Retinal pigment epithelial cell (primary cell): ENCODE measurements at regions not wholly inside any gene's neighbourhood (a gene's known extent, or its start where the extent isn't known, plus 50 kb on each side); places are given as distances from the start of the nearest gene placed in this dataset.

Source experiments
- DNase-seq: peaks from one replicate; pipeline ENCODE4 v3.0.0-alpha.2; 2010; ENCODE audit warnings: low read depth
- H3K4me3 ChIP-seq: 2 replicates; pipeline ENCODE4 v1.5.1; 2011; ENCODE audit warnings: mild to moderate bottlenecking, low read length, control low read depth, moderate library complexity
- CTCF ChIP-seq: conservative IDR thresholded peaks from 2 replicates; pipeline ENCODE4 v1.5.1; 2011; ENCODE audit warnings: low read depth, low read length, control low read depth, inconsistent platforms

GRCh38 chr2:228700638-228701037, 519.2 kb upstream of the SPHKAP start:
- no peak overlapping the region for H3K4me3 ChIP-seq
- TF ChIP-seq CTCF: no peak
- DNase-seq: no peak

GRCh38 chr2:228699888-228700287, 518.4 kb upstream of the SPHKAP start:
- DNase-seq: no peak

GRCh38 chr2:228699400-228699799, 517.9 kb upstream of the SPHKAP start:
- DNase-seq: no peak
- H3K4me3 ChIP-seq: no peak overlapping the region
- peak; percentile 31 for TF ChIP-seq CTCF

More at GRCh38 chr2:228699888-228700287, 518.4 kb upstream of the SPHKAP start:
- TF ChIP-seq CTCF: no peak
- no peak overlapping the region for H3K4me3 ChIP-seq

- H3K4me3 ChIP-seq: no peak overlapping the region
- TF ChIP-seq CTCF: no peak
- DNase-seq: no peak
These were observed 517.5 kb upstream of the SPHKAP start for GRCh38 chr2:228698963-228699362.

GRCh38 chr2:228697456-228697855, 516.0 kb upstream of the SPHKAP start:
- no peak overlapping the region for H3K4me3 ChIP-seq
- TF ChIP-seq CTCF: no peak
- DNase-seq: no peak

- no peak for TF ChIP-seq CTCF
- H3K4me3 ChIP-seq: no peak overlapping the region
- no peak for DNase-seq
These were observed 509.2 kb upstream of the SPHKAP start for GRCh38 chr2:228690681-228691080.

- peak; percentile 45 for TF ChIP-seq CTCF
- no peak overlapping the region for H3K4me3 ChIP-seq
- DNase-seq: no peak
These were observed 507.6 kb upstream of the SPHKAP start for GRCh38 chr2:228689053-228689452.
